ENCODE measurements at regions not wholly inside any gene's neighbourhood (a gene's known extent, or its start where the extent isn't known, plus 50 kb on each side); places are given as distances from the start of the nearest gene placed in this dataset.
"Not testable (repeated sequence)": the region's sequence is repeated elsewhere in the genome, so short reads cannot be mapped to it uniquely, and the experiment has no call there.

DNA sequence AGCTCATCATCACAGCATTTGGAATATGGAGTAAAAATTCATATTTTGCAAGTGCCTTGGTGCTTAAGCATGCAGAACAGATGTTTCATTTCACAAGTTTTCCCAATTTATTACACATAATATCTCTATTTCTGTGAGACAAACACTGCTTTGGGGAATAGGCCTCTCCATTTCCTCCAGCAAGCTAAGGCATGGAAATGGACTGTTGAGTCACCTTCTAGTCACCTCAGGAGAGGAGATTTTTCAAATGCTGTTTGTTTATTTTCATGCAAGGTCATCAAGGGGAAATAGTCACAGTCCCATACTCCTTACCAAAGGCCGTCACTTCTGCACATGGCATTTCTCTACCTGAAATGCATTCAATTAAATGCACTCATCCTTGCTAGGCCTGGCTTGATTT, 57.4 kb upstream of the NUTM2D start:
- not testable (repeated sequence) for H3K36me3 Mint-ChIP-seq; ATAC-seq; DNase-seq (ENCODE audit: low spot score in 2 of 2); H3K9me3 Mint-ChIP-seq; H3K27ac Mint-ChIP-seq

DNA sequence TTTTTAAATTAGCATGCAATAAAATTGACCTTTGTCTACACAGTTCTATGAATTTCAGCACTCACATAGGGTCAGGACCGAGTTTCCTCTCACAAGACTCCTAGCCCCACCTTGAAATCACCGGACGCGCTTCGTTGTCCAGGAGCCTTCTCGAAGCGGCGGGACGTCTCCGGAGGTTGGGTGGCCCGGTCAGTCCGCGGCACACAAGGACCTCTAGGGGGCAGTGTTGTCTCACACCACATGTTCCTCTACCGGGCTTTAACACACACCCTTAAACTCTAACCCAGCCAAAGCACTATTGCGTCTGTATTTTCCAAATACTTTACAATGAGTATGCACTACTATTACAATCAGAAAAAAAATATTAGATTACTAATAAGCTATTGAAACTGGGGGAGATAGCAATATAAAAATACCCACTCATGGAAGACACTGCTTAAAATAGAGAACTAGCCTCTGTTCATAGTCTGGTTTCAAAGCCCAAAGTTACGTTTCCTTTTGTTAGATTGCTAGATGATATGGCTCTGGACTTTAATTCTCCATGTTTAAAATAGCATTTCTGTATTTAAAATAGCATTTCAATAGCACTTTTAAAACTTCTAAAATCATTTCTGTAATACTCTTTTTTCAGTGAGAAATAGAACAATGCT, 56.0 kb upstream of the NUTM2D start:
- ATAC-seq (peak; percentile 98 to 99), DNase-seq (ENCODE audit: low spot score in 2 of 2) (peak; percentile 19 to 64)
- not testable (repeated sequence) for H3K27ac Mint-ChIP-seq, H3K9me3 Mint-ChIP-seq, H3K36me3 Mint-ChIP-seq

DNA sequence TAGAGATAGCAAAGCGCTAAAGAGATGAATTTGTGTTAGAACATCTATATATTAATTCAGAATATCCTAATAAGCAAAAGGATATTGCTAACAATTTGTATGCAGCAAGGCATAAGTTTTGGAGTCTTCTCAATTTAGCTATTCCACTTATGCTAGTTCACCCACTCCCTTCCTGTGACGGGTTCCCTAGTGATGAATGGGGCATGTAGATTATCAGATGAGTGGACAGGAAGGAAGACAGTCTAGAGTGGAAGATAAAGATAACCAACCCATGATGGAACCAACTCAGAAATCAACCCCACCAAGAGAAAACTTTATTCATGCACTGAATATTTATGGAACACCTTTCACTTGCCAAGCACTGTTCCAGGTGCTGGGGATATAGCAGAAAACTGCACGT, 55.4 kb upstream of the NUTM2D start:
- H3K9me3 Mint-ChIP-seq; H3K36me3 Mint-ChIP-seq; H3K27ac Mint-ChIP-seq; DNase-seq (ENCODE audit: low spot score in 2 of 2); ATAC-seq: not testable (repeated sequence)

DNA sequence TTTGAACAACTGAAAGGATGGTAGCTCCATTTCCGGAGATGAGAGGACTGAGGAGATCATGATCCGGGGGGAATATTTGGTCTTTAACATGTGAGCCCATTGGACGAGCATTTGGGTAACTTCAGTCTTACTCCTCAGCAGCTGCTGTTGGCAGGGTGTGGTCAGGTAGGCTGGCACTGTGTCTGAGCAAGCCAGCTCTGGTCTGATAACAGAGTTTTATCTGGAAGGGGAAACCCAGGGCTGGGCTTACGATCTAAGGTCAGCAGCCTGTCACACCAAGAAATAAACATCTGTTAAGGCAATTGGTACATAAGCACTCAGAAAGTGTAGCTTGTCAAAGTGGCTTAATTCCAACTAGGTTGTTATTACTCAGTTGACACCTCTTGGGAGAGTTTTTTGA, 53.8 kb upstream of the NUTM2D start:
- H3K27ac Mint-ChIP-seq; H3K36me3 Mint-ChIP-seq; H3K9me3 Mint-ChIP-seq; ATAC-seq; DNase-seq (ENCODE audit: low spot score in 2 of 2): not testable (repeated sequence)

DNA sequence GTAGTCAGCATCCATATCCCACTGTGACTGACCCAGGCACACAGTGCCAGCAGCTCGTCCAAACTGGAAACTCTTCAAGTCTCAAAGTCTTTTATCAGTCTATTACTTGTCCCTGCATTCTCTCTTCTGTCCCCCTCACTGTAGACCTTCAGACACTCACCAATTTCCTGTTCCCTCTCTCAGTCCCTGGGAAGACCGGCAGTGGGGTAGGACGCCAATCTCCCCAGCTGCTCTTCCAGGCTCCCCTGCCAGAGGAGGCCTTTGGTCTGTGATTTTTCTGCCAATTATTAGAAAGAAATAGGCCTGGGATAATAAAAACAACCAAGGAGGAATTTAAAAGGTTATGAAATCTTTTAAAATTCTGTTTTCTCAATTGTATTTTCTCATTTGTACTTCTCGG, 50.9 kb upstream of the NUTM2D start:
- H3K9me3 Mint-ChIP-seq; H3K27ac Mint-ChIP-seq; H3K36me3 Mint-ChIP-seq; ATAC-seq; DNase-seq (ENCODE audit: low spot score in 2 of 2): not testable (repeated sequence)

Measured in activated naive CD4-positive, alpha-beta T cell treated with anti-CD3 and anti-CD28 coated beads, Interleukin-2, amount 50 U/mL, for 72 hours (primary cell).